Neural progenitor cell (in vitro differentiated cells): ENCODE measurements at regions not wholly inside any gene's neighbourhood (a gene's known extent, or its start where the extent isn't known, plus 50 kb on each side); places are given as distances from the start of the nearest gene placed in this dataset.

Experiments used
- EZH2 ChIP-seq: fragments of 200-600 bp; sonication (generic); IDR thresholded peaks from 2 replicates; pipeline ENCODE4 v1.6.1; 2017; ENCODE audit warnings: antibody characterized with exemption, mild to moderate bottlenecking, moderate library complexity
- TF ChIP-seq, protein P1 (sequence below): fragments of 200-600 bp; sonication (generic); IDR thresholded peaks from 2 replicates; pipeline ENCODE4 v1.5.1; 2017; ENCODE audit warnings: antibody characterized with exemption, mild to moderate bottlenecking

DNA sequence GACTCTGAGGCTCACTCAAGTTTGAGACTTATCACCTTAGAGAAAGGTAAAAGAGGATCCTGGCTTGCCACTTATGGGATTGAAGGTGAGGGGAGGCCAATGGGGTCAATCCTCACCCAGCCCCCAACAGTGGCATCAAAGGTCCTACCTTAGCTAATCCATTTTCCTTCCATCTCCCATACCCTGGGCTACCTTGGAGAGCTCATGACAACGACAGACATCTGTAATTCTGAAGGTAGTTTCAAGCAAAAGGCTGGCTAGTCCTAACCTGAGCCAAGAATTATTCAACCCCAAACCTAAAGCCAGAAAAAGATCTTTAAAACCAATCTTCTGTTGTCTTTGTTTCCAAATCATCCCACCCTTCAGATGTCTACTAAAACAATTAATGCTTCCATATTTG is 179.2 kb upstream of the GHITM start:
- TF ChIP-seq, protein P1, sequence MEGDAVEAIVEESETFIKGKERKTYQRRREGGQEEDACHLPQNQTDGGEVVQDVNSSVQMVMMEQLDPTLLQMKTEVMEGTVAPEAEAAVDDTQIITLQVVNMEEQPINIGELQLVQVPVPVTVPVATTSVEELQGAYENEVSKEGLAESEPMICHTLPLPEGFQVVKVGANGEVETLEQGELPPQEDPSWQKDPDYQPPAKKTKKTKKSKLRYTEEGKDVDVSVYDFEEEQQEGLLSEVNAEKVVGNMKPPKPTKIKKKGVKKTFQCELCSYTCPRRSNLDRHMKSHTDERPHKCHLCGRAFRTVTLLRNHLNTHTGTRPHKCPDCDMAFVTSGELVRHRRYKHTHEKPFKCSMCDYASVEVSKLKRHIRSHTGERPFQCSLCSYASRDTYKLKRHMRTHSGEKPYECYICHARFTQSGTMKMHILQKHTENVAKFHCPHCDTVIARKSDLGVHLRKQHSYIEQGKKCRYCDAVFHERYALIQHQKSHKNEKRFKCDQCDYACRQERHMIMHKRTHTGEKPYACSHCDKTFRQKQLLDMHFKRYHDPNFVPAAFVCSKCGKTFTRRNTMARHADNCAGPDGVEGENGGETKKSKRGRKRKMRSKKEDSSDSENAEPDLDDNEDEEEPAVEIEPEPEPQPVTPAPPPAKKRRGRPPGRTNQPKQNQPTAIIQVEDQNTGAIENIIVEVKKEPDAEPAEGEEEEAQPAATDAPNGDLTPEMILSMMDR: no peak
- no peak for TF ChIP-seq EZH2
